ENCODE measurements at regions not wholly inside any gene's neighbourhood (a gene's known extent, or its start where the extent isn't known, plus 50 kb on each side); places are given as distances from the start of the nearest gene placed in this dataset.

- no peaks in the 10 kb centered on the region for H3K9me3 ChIP-seq (ENCODE audit: control insufficient read depth in 4 of 4, low read length in 3 of 4)
- TF ChIP-seq EGR1 (IDR thresholded peaks at IDR 0.05; ENCODE audit: low read depth in 2 of 2), result no peak
- no peak for TF ChIP-seq SP1 (IDR thresholded peaks at IDR 0.05)
- TF ChIP-seq, protein P1, sequence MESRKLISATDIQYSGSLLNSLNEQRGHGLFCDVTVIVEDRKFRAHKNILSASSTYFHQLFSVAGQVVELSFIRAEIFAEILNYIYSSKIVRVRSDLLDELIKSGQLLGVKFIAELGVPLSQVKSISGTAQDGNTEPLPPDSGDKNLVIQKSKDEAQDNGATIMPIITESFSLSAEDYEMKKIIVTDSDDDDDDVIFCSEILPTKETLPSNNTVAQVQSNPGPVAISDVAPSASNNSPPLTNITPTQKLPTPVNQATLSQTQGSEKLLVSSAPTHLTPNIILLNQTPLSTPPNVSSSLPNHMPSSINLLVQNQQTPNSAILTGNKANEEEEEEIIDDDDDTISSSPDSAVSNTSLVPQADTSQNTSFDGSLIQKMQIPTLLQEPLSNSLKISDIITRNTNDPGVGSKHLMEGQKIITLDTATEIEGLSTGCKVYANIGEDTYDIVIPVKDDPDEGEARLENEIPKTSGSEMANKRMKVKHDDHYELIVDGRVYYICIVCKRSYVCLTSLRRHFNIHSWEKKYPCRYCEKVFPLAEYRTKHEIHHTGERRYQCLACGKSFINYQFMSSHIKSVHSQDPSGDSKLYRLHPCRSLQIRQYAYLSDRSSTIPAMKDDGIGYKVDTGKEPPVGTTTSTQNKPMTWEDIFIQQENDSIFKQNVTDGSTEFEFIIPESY (IDR thresholded peaks at IDR 0.05), result no peak
- TF ChIP-seq NR2F2 (IDR thresholded peaks at IDR 0.05), result no peak
- no peak for TF ChIP-seq RXRA (IDR thresholded peaks at IDR 0.05)
- TF ChIP-seq YY1 (IDR thresholded peaks at IDR 0.05), result no peak
- TF ChIP-seq GABPA (IDR thresholded peaks at IDR 0.05 in 1 of 2, conservative IDR thresholded peaks at IDR 0.05 in 1 of 2), result no peak
- no peak for TF ChIP-seq REST (IDR thresholded peaks at IDR 0.05)
- H3K36me3 ChIP-seq (ENCODE audit: control insufficient read depth in 4 of 4, insufficient read depth in 3 of 4, low read depth in 1 of 4, low read length in 3 of 4), result no peaks in the 10 kb centered on the region
- no peak overlapping the region for H3K9ac ChIP-seq (ENCODE audit: low read depth in 1 of 2, low read length in 2 of 2)
- no peaks in the 10 kb centered on the region for H3K27me3 ChIP-seq (ENCODE audit: control insufficient read depth in 4 of 4, insufficient read depth in 4 of 4, low read length in 3 of 4)
- H3K27ac ChIP-seq (ENCODE audit: low read depth in 1 of 2, low read length in 2 of 2), result no peak overlapping the region
- H3K4me3 ChIP-seq (ENCODE audit: low read depth in 1 of 3, low read length in 3 of 3), result no peak overlapping the region
- no peak for DNase-seq (ENCODE audit: low spot score)
- 70% methylated on average over 5 of the region's 5 CpGs for WGBS
- no peaks in the 10 kb centered on the region for H3K4me1 ChIP-seq (ENCODE audit: control insufficient read depth in 4 of 4, insufficient read depth in 4 of 4, low read length in 3 of 4)
These were observed 212.4 kb upstream of the MTPN start for GRCh38 chr7:136189506-136189998.

DNA sequence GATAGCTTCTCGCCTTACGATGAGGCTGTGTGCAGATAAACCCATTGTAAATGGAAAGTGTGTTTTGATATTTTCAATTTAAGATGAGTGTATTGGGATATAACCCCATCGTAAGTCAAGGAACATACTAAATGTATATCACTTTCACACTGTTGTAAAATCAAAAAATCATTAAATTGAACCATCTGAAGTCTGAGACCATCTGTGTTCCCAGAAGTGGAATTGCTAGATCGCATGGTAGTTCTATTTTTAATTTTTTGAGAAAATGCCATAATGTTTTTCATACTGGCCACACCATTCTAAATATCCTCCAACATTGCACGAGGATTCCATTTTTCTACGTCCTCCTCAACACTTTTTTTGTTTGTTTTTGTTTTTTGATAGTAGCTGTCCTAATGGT is 209.1 kb upstream of the MTPN start:
- no peak for TF ChIP-seq GABPA (IDR thresholded peaks at IDR 0.05 in 1 of 2, conservative IDR thresholded peaks at IDR 0.05 in 1 of 2)
- no peak for TF ChIP-seq EGR1 (IDR thresholded peaks at IDR 0.05; ENCODE audit: low read depth in 2 of 2)
- no peak for TF ChIP-seq SP1 (IDR thresholded peaks at IDR 0.05)
- TF ChIP-seq NR2F2 (IDR thresholded peaks at IDR 0.05), result no peak
- no peak for TF ChIP-seq CTCF (IDR thresholded peaks at IDR 0.05; ENCODE audit: low read depth, low read length, missing input control)
- TF ChIP-seq RXRA (IDR thresholded peaks at IDR 0.05), result no peak
- TF ChIP-seq YY1 (IDR thresholded peaks at IDR 0.05), result no peak
- no peak for TF ChIP-seq REST (IDR thresholded peaks at IDR 0.05)
- TF ChIP-seq, protein P1 (IDR thresholded peaks at IDR 0.05), result no peak
- no peak for TF ChIP-seq JUND (IDR thresholded peaks at IDR 0.05)
- TF ChIP-seq, protein P2, sequence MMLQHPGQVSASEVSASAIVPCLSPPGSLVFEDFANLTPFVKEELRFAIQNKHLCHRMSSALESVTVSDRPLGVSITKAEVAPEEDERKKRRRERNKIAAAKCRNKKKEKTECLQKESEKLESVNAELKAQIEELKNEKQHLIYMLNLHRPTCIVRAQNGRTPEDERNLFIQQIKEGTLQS (IDR thresholded peaks at IDR 0.05), result no peak
- no peak for TF ChIP-seq HNF4A (conservative IDR thresholded peaks at IDR 0.05)
- TF ChIP-seq FOXA1 (IDR thresholded peaks at IDR 0.05), result no peak
- TF ChIP-seq FOXA2 (IDR thresholded peaks at IDR 0.05), result no peak
- TF ChIP-seq MAX (IDR thresholded peaks at IDR 0.05), result no peak
- TF ChIP-seq HNF4G (IDR thresholded peaks at IDR 0.05), result no peak
- no peak for TF ChIP-seq RAD21 (IDR thresholded peaks at IDR 0.05)
- TF ChIP-seq TAF1 (conservative IDR thresholded peaks at IDR 0.05), result no peak
- Histone ChIP-seq H3K4me3 (ENCODE audit: low read depth in 1 of 3, low read length in 3 of 3) (no peak overlapping the region), H3K9me3 (ENCODE audit: control insufficient read depth in 4 of 4, low read length in 3 of 4) (no peaks in the 10 kb centered on the region), H3K36me3 (ENCODE audit: control insufficient read depth in 4 of 4, insufficient read depth in 3 of 4, low read depth in 1 of 4, low read length in 3 of 4) (no peaks in the 10 kb centered on the region), H3K4me1 (ENCODE audit: control insufficient read depth in 4 of 4, insufficient read depth in 4 of 4, low read length in 3 of 4) (no peaks in the 10 kb centered on the region), H3K27me3 (ENCODE audit: control insufficient read depth in 4 of 4, insufficient read depth in 4 of 4, low read length in 3 of 4) (no peaks in the 10 kb centered on the region), H3K27ac (ENCODE audit: low read depth in 1 of 2, low read length in 2 of 2) (no peak overlapping the region), H3K9ac (ENCODE audit: low read depth in 1 of 2, low read length in 2 of 2) (no peak overlapping the region)
- WGBS, result 74% methylated on average over 6 of the region's 6 CpGs
- DNase-seq (ENCODE audit: low spot score), result no peak

Data from liver (tissue), 8 donors.